GM18861 (cell line): ENCODE measurements at regions not wholly inside any gene's neighbourhood (a gene's known extent, or its start where the extent isn't known, plus 50 kb on each side); places are given as distances from the start of the nearest gene placed in this dataset.
"Not testable (repeated sequence)": the region's sequence is repeated elsewhere in the genome, so short reads cannot be mapped to it uniquely, and the experiment has no call there.

ENCODE experiments used
- ATAC-seq: cut with Tn5 transposase; IDR thresholded peaks from one replicate; pipeline ENCODE4 v1.9.1; 2021; ENCODE audit not compliant: unreplicated experiment

- no peak for ATAC-seq
These were observed 176.6 kb upstream of the RAG2 start for GRCh38 chr11:36774603-36775002.

GRCh38 chr11:36763187-36763586 lies 165.2 kb upstream of the RAG2 start:
- no peak for ATAC-seq

GRCh38 chr11:36757075-36757474 lies 159.0 kb upstream of the RAG2 start:
- ATAC-seq = no peak

- ATAC-seq = no peak
These were observed 155.9 kb upstream of the RAG2 start for GRCh38 chr11:36753960-36754359.

- no peak for ATAC-seq
These were observed 154.0 kb upstream of the RAG2 start for GRCh38 chr11:36751996-36752395.

- no peak for ATAC-seq
These were observed 153.3 kb upstream of the RAG2 start for GRCh38 chr11:36751335-36751781.

GRCh38 chr11:36750349-36750748 lies 152.3 kb upstream of the RAG2 start:
- no peak for ATAC-seq

GRCh38 chr11:36748836-36749235 lies 150.8 kb upstream of the RAG2 start:
- ATAC-seq = no peak

GRCh38 chr11:36746886-36747710 lies 149.1 kb upstream of the RAG2 start:
- peak; percentile 92 for ATAC-seq

GRCh38 chr11:36744375-36745168 lies 146.5 kb upstream of the RAG2 start:
- no peak for ATAC-seq

GRCh38 chr11:36743039-36743438 lies 145.0 kb upstream of the RAG2 start:
- peak; percentile 52 for ATAC-seq

GRCh38 chr11:36741515-36741914 lies 143.5 kb upstream of the RAG2 start:
- no peak for ATAC-seq

- ATAC-seq = no peak
These were observed 140.3 kb upstream of the RAG2 start for GRCh38 chr11:36738292-36738861.

GRCh38 chr11:36736103-36736502 lies 138.1 kb upstream of the RAG2 start:
- no peak for ATAC-seq

- not testable (repeated sequence) for ATAC-seq
These were observed 135.7 kb upstream of the RAG2 start for GRCh38 chr11:36733721-36734120.

GRCh38 chr11:36730761-36731160 lies 132.7 kb upstream of the RAG2 start:
- no peak for ATAC-seq

GRCh38 chr11:36729825-36730224 lies 131.8 kb upstream of the RAG2 start:
- ATAC-seq = no peak

- ATAC-seq = no peak
These were observed 128.4 kb upstream of the RAG2 start for GRCh38 chr11:36726420-36726819.

GRCh38 chr11:36724742-36725385 lies 126.8 kb upstream of the RAG2 start:
- ATAC-seq = peak; percentile 75

GRCh38 chr11:36722421-36722820 lies 124.4 kb upstream of the RAG2 start:
- no peak for ATAC-seq
